Endothelial cell of umbilical vein (primary cell): ENCODE measurements at regions not wholly inside any gene's neighbourhood (a gene's known extent, or its start where the extent isn't known, plus 50 kb on each side); places are given as distances from the start of the nearest gene placed in this dataset.

Experiments
- BruUV-seq: library from RNA; stranded (reverse); fragments of 400-500 nt; replicated peaks from 2 replicates; lab custom pipeline; 2021; lab: Mats Ljungman, UMichigan
- CTCF ChIA-PET: fragments of 300-600, 350-600 bp; sonication (Branson Sonifier 250); formaldehyde crosslinking; loops from one replicate; lab custom pipeline; 2021; ENCODE audit warnings: antibody characterized with exemption, inconsistent platforms; lab: Charles Lee
- POLR2A ChIA-PET: fragments of 300-600, 350-600 bp; sonication (Branson Sonifier 250); formaldehyde crosslinking; loops from one replicate; lab custom pipeline; 2021; ENCODE audit warnings: antibody characterized with exemption, inconsistent platforms; lab: Charles Lee
- DNase-seq: peaks from one replicate; pipeline ENCODE4 v3.0.0-alpha.2; 2011; ENCODE audit warnings: low read depth, low spot score
- FAIRE-seq: peaks from 2 replicates; lab custom pipeline; 2011; peaks lifted over from hg19 to GRCh38; lab: Jason Lieb, UNC
- H2AFZ ChIP-seq: 2 replicates; pipeline ENCODE4 v1.6.0; 2012; ENCODE audit warnings: low read depth, low read length, control low read depth, inconsistent platforms
- H3K27ac ChIP-seq: 2 replicates; pipeline ENCODE4 v1.5.1; 2011; ENCODE audit warnings: low read depth, mild to moderate bottlenecking, control low read depth, low read length, moderate library complexity; ENCODE audit not compliant: insufficient read depth
- H3K27me3 ChIP-seq, 2 experiments: 2 replicates each; pipeline versions ENCODE4 v1.6.0 to v1.6.1; 2011; ENCODE audit warnings: low read length in 2 of 2, mixed read lengths in 1 of 2; ENCODE audit not compliant: control insufficient read depth in 2 of 2, insufficient read depth in 2 of 2
- H3K36me3 ChIP-seq, 2 experiments: 2 replicates in 1 of 2; 3 replicates in 1 of 2; pipeline ENCODE4 v1.5.1; 2011; ENCODE audit warnings: low read length in 2 of 2, mild to moderate bottlenecking in 1 of 2, moderate library complexity in 1 of 2; ENCODE audit not compliant: control insufficient read depth in 2 of 2, insufficient read depth in 2 of 2; ENCODE audit errors: extremely low read depth in 1 of 2
- H3K4me1 ChIP-seq: 3 replicates; pipeline ENCODE4 v1.5.1; 2011; ENCODE audit warnings: mild to moderate bottlenecking, low read length; ENCODE audit not compliant: control insufficient read depth, insufficient read depth; ENCODE audit errors: extremely low read depth
- H3K4me2 ChIP-seq: 2 replicates; pipeline ENCODE4 v1.6.1; 2011; ENCODE audit warnings: low read length, control low read depth, mixed read lengths; ENCODE audit not compliant: insufficient read depth
- H3K4me3 ChIP-seq, 3 experiments: fragments of 200-600 bp in 1 of 3; sonication (generic), shearing (Covaris generic) in 1 of 3; replicated peaks in 1 of 3; 2 replicates each; pipeline ENCODE4 v1.5.1; 2011 to 2016; ENCODE audit warnings: control low read depth in 3 of 3, low read length in 3 of 3, mild to moderate bottlenecking in 2 of 3, inconsistent platforms in 1 of 3, low read depth in 1 of 3, moderate library complexity in 1 of 3; ENCODE audit not compliant: insufficient read depth in 1 of 3
- H3K79me2 ChIP-seq: 2 replicates; pipeline ENCODE4 v1.6.0; 2012; ENCODE audit warnings: low read length, inconsistent platforms; ENCODE audit not compliant: control insufficient read depth, insufficient read depth
- H3K9ac ChIP-seq: replicated peaks from 2 replicates; pipeline ENCODE3; 2011; ENCODE audit warnings: low read length, control low read depth; ENCODE audit not compliant: insufficient read depth; ENCODE audit errors: extremely low read depth
- H3K9me1 ChIP-seq: replicated peaks from 3 replicates; pipeline ENCODE4 v1.6.0; 2011; ENCODE audit warnings: mild to moderate bottlenecking, low read length; ENCODE audit not compliant: control insufficient read depth, insufficient read depth; ENCODE audit errors: extremely low read depth
- H3K9me3 ChIP-seq: replicated peaks from 2 replicates; pipeline ENCODE4 v1.5.1; 2012; ENCODE audit warnings: low read length, inconsistent platforms; ENCODE audit not compliant: control insufficient read depth, insufficient read depth
- H4K20me1 ChIP-seq: replicated peaks from 2 replicates; pipeline ENCODE3; 2011; ENCODE audit warnings: mild to moderate bottlenecking, low read length; ENCODE audit not compliant: control insufficient read depth, insufficient read depth; ENCODE audit errors: extremely low read depth
- EZH2 ChIP-seq: IDR thresholded peaks from 2 replicates; pipeline ENCODE4 v1.6.1; 2012; ENCODE audit warnings: borderline replicate concordance, low read depth, mild to moderate bottlenecking, moderate library complexity, low read length, inconsistent platforms; ENCODE audit not compliant: severe bottlenecking
- FOS ChIP-seq: IDR thresholded peaks from 2 replicates; pipeline ENCODE4 v1.6.1; 2011; ENCODE audit warnings: mild to moderate bottlenecking, low read length, moderate library complexity, borderline replicate concordance; ENCODE audit not compliant: insufficient read depth
- GATA2 ChIP-seq: IDR thresholded peaks from 2 replicates; pipeline ENCODE4 v1.7.0; 2011; ENCODE audit warnings: low read depth, mild to moderate bottlenecking, moderate library complexity, mixed read lengths, low read length; ENCODE audit not compliant: insufficient read length, insufficient read depth
- JUN ChIP-seq: IDR thresholded peaks from 2 replicates; pipeline ENCODE4 v1.6.1; 2011; ENCODE audit warnings: borderline replicate concordance, low read depth; ENCODE audit not compliant: insufficient read length, insufficient read depth
- MYC ChIP-seq: IDR thresholded peaks from one replicate; pipeline ENCODE4 v1.6.1; 2011; ENCODE audit warnings: mild to moderate bottlenecking, low read depth, low read length
- dilution Hi-C: fragments of 300-500 bp; cut with MboI; formaldehyde crosslinking; loops from one replicate; pipeline ENCODE4 v1.15.0; 2019; ENCODE audit warnings: low sequenced_read_pairs; ENCODE audit not compliant: extremely low pct_ligation_motif_present
- intact Hi-C: fragments of 100-400 bp; cut with micrococcal nuclease; formaldehyde crosslinking; loops from one replicate; pipeline ENCODE4 v1.10.0; 2022
- TF ChIP-seq, protein P1 (sequence below), 2 donors: IDR thresholded peaks; 1 replicate in 1 of 2; 2 replicates in 1 of 2; pipeline ENCODE4 v1.5.1; 2011; ENCODE audit warnings: low read length in 2 of 2, mild to moderate bottlenecking in 2 of 2, moderate library complexity in 2 of 2, control low read depth in 1 of 2, inconsistent platforms in 1 of 2, low read depth in 1 of 2; ENCODE audit not compliant: insufficient read depth in 1 of 2; ENCODE audit errors: extremely low read depth in 1 of 2

DNA sequence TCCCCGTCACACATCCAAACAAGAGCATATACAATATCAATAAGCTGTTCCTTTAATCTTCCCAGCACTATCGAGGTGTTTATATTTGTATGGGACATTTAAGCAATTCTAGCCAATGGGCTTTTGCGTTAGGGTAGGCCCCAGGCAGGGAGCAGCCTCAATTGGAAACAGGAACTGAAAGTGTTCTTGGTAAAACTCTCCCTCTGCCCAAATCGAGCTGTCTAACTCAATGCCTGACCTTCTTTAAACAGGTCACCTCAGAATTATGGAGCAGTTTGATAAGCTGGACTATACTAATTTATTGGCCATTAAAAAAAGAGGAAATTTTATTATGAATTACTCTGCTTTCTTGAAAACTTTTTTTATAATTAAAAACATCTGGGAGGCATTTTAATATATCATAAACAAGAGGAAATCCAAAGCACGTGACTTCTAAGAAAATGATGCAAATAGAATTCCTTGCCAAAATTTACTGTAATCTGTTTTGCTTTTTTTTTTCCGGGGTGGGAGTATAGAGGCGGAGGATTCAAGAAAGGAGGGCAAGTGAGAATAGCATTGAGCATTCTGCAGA is 498.1 kb downstream of the LMO4 start:
- no peak overlapping the region for H3K27ac ChIP-seq
- dilution Hi-C loops, result no loop called here
- DNase-seq (peak; percentile 32), FAIRE-seq (no peak)
- H2AFZ ChIP-seq, result peak overlapping the region; percentile 9
- CTCF ChIA-PET, result no interaction called here
- no peak overlapping the region for H3K4me3 ChIP-seq
- intact Hi-C loops, result no loop called here
- no peak overlapping the region for H3K9ac ChIP-seq
- no peaks in the 10 kb centered on the region for H3K4me1 ChIP-seq
- POLR2A ChIA-PET, result no interaction called here
- BruUV-seq, result no TSS peak
- no peaks in the 10 kb centered on the region for H3K9me3 ChIP-seq
- H3K27me3 ChIP-seq, result no peaks in the 10 kb centered on the region
- H4K20me1 ChIP-seq, result no peaks in the 10 kb centered on the region
- no peaks in the 10 kb centered on the region for H3K9me1 ChIP-seq
- H3K4me2 ChIP-seq, result no peak overlapping the region
- TF ChIP-seq MYC, result no peak
- TF ChIP-seq, protein P1, sequence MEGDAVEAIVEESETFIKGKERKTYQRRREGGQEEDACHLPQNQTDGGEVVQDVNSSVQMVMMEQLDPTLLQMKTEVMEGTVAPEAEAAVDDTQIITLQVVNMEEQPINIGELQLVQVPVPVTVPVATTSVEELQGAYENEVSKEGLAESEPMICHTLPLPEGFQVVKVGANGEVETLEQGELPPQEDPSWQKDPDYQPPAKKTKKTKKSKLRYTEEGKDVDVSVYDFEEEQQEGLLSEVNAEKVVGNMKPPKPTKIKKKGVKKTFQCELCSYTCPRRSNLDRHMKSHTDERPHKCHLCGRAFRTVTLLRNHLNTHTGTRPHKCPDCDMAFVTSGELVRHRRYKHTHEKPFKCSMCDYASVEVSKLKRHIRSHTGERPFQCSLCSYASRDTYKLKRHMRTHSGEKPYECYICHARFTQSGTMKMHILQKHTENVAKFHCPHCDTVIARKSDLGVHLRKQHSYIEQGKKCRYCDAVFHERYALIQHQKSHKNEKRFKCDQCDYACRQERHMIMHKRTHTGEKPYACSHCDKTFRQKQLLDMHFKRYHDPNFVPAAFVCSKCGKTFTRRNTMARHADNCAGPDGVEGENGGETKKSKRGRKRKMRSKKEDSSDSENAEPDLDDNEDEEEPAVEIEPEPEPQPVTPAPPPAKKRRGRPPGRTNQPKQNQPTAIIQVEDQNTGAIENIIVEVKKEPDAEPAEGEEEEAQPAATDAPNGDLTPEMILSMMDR (IDR thresholded peaks at IDR 0.05; ENCODE audit: extremely low read depth in 1 of 2, insufficient read depth in 1 of 2, low read depth in 1 of 2, low read length in 2 of 2), result no peak
- no peaks in the 10 kb centered on the region for H3K79me2 ChIP-seq
- H3K36me3 ChIP-seq, result no peaks in the 10 kb centered on the region

DNA sequence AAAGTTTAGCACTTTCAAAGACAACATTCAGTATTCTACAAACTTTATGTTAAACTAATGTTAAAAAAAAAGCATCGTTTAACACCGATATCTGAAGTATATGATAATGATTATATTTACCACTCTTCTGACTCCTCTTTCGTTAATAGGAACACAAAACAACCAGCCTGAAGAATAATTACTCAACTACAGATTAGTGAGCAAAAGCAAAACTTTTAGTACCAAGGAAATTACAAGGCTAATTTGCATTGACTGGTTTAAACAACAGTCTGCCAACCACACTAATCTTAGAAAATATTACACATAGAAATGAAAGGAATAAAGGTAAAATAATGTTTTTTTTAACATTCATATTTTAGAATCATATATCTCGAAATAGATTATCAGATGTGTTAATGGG is 500.7 kb downstream of the LMO4 start:
- POLR2A ChIA-PET, result no interaction called here

More for the DNA sequence above, 500.7 kb downstream of the LMO4 start:
- Histone ChIP-seq H3K4me2 (no peak overlapping the region), H3K4me1 (no peaks in the 10 kb centered on the region), H3K36me3 (no peaks in the 10 kb centered on the region), H3K27me3 (no peaks in the 10 kb centered on the region), H3K9me3 (no peaks in the 10 kb centered on the region), H3K79me2 (no peaks in the 10 kb centered on the region), H2AFZ (no peak overlapping the region), H3K4me3 (no peak overlapping the region), H3K9me1 (no peaks in the 10 kb centered on the region), H3K27ac (no peak overlapping the region), H4K20me1 (no peaks in the 10 kb centered on the region), H3K9ac (no peak overlapping the region)
- no TSS peak for BruUV-seq
- no peak for TF ChIP-seq JUN
- TF ChIP-seq GATA2, result no peak
- no peak for TF ChIP-seq FOS
- no peak for TF ChIP-seq EZH2
- no peak for DNase-seq
- CTCF ChIA-PET, result no interaction called here
- FAIRE-seq, result no peak
- intact Hi-C loops, result no loop called here
- dilution Hi-C loops, result no loop called here
